Mammary epithelial cell (primary cell): ENCODE measurements at regions not wholly inside any gene's neighbourhood (a gene's known extent, or its start where the extent isn't known, plus 50 kb on each side); places are given as distances from the start of the nearest gene placed in this dataset.

Experiments
- CTCF ChIP-seq, 2 donors: IDR thresholded peaks in 1 of 2; conservative IDR thresholded peaks in 1 of 2; 2 replicates each; pipeline ENCODE4 v1.5.1; 2011 to 2012; ENCODE audit warnings: inconsistent platforms in 2 of 2, low read length in 2 of 2, mild to moderate bottlenecking in 2 of 2, control low read depth in 1 of 2, low read depth in 1 of 2; ENCODE audit not compliant: insufficient read depth in 1 of 2; ENCODE audit errors: extremely low read depth in 1 of 2
- EZH2 ChIP-seq: IDR thresholded peaks from 2 replicates; pipeline ENCODE4 v1.6.1; 2012; ENCODE audit warnings: low read length, inconsistent platforms, borderline replicate concordance

- TF ChIP-seq CTCF (conservative IDR thresholded peaks at IDR 0.05 in 1 of 2, IDR thresholded peaks at IDR 0.05 in 1 of 2; ENCODE audit: extremely low read depth in 1 of 2, insufficient read depth in 1 of 2, low read depth in 1 of 2, low read length in 2 of 2) = no peak
- TF ChIP-seq EZH2 = no peak
Observed at GRCh38 chr17:33434841-33435240, 141.7 kb upstream of the ASIC2 start.
